Stimulated activated naive CD4-positive, alpha-beta T cell (primary cell): ENCODE measurements at regions not wholly inside any gene's neighbourhood (a gene's known extent, or its start where the extent isn't known, plus 50 kb on each side); places are given as distances from the start of the nearest gene placed in this dataset.

Experiments used
- DNase-seq, 6 experiments: peaks; one replicate each; lab custom pipeline; 2025; lab: John Stamatoyannopoulos, UW

DNA sequence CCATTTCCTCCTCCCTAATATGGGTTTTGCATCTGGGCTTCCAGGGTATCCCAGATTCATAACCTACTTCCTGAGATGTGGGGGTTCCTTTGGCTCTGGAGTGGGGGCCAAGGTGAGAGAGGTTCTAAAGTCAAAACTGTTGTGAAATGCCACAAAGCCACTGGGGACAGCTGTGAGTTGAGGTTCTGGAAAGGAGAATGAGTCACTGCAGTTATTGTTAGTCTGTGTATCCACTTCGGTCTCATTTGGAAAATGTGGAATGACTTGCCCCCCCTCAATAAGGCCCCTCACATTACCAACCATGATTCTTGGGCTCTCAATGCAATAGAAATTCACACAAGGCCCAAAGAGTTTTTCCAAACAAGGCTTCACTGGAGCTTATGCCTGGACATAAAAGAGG is 51.1 kb upstream of the LGALSL start:
- DNase-seq: no peak

DNA sequence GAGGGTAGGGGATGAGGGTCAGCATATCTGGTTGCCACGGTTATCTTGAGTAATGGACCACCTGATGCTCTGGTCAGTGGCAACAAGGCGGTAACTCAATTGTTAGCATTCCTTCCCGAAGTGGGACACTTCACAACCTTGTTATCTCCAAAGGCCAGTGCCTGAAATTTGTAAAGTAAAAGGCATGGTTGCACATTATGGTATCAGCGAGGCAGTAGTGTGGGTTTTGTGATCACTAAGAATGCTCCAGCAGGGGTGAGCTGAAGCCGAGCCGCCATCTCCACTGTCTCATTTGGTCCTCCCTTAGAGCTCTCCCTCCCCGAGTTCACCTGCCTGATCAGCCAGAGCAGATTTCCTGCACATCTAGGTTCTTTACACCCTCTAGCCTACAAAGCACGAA is 50.5 kb upstream of the LGALSL start:
- no peak for DNase-seq

DNA sequence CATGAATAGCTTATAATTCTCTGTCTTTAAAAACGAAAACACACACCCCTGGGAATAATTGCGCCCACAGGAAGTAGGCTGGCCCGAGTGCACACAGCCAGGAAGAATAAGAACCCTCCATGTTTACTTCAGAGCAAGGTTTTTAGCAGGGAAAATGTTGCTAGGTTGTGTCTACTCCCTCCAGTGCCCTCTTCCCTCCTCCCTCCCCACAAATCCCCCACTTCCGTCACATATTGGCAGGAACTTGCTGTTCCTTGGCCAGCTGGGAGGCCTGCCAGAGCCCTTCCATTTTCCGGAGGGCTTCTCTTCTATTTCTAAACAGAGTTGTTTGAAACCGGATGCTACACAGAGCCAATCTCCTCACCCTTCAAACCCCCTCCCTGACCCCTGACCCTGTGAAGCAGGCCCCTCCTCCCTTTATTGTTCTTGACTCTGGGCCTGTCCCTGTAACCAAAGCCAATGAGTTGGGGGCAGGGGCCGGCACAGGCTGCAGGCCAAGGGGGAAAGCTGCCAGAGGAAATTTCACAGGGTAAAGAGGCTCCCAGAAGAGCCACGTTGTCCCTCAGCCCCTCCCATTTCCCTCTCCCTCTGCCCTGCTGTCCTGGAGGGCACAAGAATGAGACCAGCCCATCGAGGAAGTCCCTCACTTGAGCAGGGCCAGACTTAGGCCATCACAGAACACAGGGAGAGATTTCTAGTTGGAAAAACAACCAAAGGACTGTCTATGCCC is 49.8 kb upstream of the LGALSL start:
- DNase-seq: no peak
